ENCODE measurements at regions not wholly inside any gene's neighbourhood (a gene's known extent, or its start where the extent isn't known, plus 50 kb on each side); places are given as distances from the start of the nearest gene placed in this dataset.

DNA sequence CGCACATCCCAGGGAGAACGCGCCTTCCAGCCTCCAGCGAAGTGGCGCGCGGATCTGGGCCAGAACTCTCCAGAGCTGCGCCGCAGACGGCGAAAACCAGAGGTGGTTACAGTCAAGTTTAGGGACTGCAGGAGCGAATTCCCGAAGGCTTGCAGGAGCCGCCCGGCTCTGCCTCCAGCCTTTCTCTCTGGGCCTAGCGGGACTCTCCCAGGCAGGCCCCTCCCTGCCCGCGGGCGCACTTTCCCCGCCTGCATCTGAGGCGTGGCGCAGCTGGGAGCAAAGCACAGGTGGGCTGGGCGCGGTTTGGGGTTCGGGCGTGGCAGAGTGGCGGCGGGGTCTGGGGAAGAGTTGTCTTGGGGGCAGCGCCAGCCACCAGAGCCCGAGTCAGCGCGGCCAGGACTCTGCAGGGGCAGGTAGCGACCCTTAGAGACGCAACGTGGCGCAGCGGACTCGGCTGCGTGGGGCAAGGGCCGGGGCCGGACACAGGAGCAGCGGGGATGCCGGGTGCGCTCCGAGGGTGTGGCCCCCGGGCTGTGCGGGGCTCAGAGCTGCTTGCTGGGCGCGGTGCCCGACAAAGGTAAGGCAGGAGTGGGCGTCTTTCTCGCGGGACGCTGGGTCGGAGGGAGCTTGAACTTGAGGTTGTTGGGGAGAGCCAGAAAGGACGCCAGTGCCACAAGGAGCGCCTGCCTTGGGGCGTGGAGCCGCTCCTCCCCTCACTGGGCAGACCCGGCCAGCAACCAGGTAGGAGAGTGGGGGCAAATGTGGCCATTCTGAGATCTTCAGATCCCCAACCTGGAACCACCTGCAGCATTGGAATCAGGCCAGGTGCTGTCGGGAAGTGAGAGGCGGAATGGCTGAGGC lies 1126.0 kb downstream of the AACS start:
- H3K79me2 ChIP-seq (ENCODE audit: control insufficient read depth, insufficient read depth, low read length), result no peaks in the 10 kb centered on the region
- H3K4me2 ChIP-seq (ENCODE audit: control insufficient read depth, insufficient read depth), result no peak overlapping the region
- ChIA-PET SMC1A (ENCODE audit: uncharacterized antibody, unreplicated experiment) (no interaction called here), CTCF (no interaction called here), POLR2A (no interaction called here), RAD21 (ENCODE audit: unreplicated experiment) (no interaction called here)
- WGBS (ENCODE audit: insufficient coverage, insufficient replicate concordance, low lambda C conversion rate, missing lambda C conversion rate), result 55% methylated on average over 58 of the region's 62 CpGs
- H3K27ac ChIP-seq (ENCODE audit: control insufficient read depth, insufficient read depth), result no peak overlapping the region
- no peaks in the 10 kb centered on the region for H3K36me3 ChIP-seq (ENCODE audit: control insufficient read depth in 2 of 2, insufficient read depth in 2 of 2, low read length in 1 of 2)
- BruUV-seq (replicated peaks), result no TSS peak
- no peak overlapping the region for H3K9ac ChIP-seq (ENCODE audit: control insufficient read depth, insufficient read depth, low read length)
- FAIRE-seq (no peak), ATAC-seq (no peak), DNase-seq (ENCODE audit: low read depth, low spot score) (no peak)
- in situ Hi-C loops (cut with MboI) (no loop called here), intact Hi-C loops (cut with micrococcal nuclease; ENCODE audit: unreplicated experiment) (no loop called here)
- no peaks in the 10 kb centered on the region; the same call in 2 of the 3 replicates for H3K9me3 ChIP-seq (replicated peaks; ENCODE audit: control insufficient read depth, insufficient read depth, low read length)
- no peaks in the 10 kb centered on the region for H3K27me3 ChIP-seq (replicated peaks in 1 of 2; ENCODE audit: control insufficient read depth in 2 of 2, insufficient read depth in 2 of 2, low read length in 1 of 2)
- no peak overlapping the region for H2AFZ ChIP-seq (ENCODE audit: control insufficient read depth, low read depth, low read length)
- no peaks in the 10 kb centered on the region for H4K20me1 ChIP-seq (ENCODE audit: control insufficient read depth, insufficient read depth)
- H3K4me3 ChIP-seq, result no peak overlapping the region
- TF ChIP-seq TBL1XR1 (IDR thresholded peaks at IDR 0.05; ENCODE audit: low read depth, low read length), result no peak
- no peak for TF ChIP-seq CREM (IDR thresholded peaks at IDR 0.05; ENCODE audit: low read depth)
- TF ChIP-seq RELA (IDR thresholded peaks at IDR 0.05; ENCODE audit: borderline replicate concordance, partially characterized antibody), result no peak
- TF ChIP-seq ASH2L (IDR thresholded peaks at IDR 0.05; ENCODE audit: borderline replicate concordance, low read depth), result no peak
- TF ChIP-seq HDAC6 (IDR thresholded peaks at IDR 0.05; ENCODE audit: unreplicated experiment), result no peak
- no peak for TF ChIP-seq KDM1A (IDR thresholded peaks at IDR 0.05; ENCODE audit: borderline replicate concordance)
- no peak for TF ChIP-seq FOXM1 (IDR thresholded peaks at IDR 0.05; ENCODE audit: low read depth, low read length)
- TF ChIP-seq RB1 (IDR thresholded peaks at IDR 0.05; ENCODE audit: borderline replicate concordance), result no peak
- TF ChIP-seq STAT1 (conservative IDR thresholded peaks at IDR 0.05), result no peak
- TF ChIP-seq IKZF2 (IDR thresholded peaks at IDR 0.05), result no peak
- no peak for TF ChIP-seq BMI1 (IDR thresholded peaks at IDR 0.05; ENCODE audit: borderline replicate concordance)
- TF ChIP-seq PML (IDR thresholded peaks at IDR 0.05; ENCODE audit: low read length), result no peak
- TF ChIP-seq TCF3 (IDR thresholded peaks at IDR 0.05; ENCODE audit: borderline replicate concordance, insufficient read depth, low read depth, low read length), result no peak
- no peak for TF ChIP-seq TARDBP (IDR thresholded peaks at IDR 0.05; ENCODE audit: borderline replicate concordance)
- TF ChIP-seq JUNB (IDR thresholded peaks at IDR 0.05), result no peak
- TF ChIP-seq, protein P1, sequence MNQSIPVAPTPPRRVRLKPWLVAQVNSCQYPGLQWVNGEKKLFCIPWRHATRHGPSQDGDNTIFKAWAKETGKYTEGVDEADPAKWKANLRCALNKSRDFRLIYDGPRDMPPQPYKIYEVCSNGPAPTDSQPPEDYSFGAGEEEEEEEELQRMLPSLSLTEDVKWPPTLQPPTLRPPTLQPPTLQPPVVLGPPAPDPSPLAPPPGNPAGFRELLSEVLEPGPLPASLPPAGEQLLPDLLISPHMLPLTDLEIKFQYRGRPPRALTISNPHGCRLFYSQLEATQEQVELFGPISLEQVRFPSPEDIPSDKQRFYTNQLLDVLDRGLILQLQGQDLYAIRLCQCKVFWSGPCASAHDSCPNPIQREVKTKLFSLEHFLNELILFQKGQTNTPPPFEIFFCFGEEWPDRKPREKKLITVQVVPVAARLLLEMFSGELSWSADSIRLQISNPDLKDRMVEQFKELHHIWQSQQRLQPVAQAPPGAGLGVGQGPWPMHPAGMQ (IDR thresholded peaks at IDR 0.05; ENCODE audit: borderline replicate concordance), result no peak
- no peaks in the 10 kb centered on the region for H3K4me1 ChIP-seq (ENCODE audit: control insufficient read depth, insufficient read depth, low read length)
